Endothelial cell of umbilical vein (primary cell): ENCODE measurements at regions not wholly inside any gene's neighbourhood (a gene's known extent, or its start where the extent isn't known, plus 50 kb on each side); places are given as distances from the start of the nearest gene placed in this dataset.

ENCODE experiments used
- BruUV-seq: library from RNA; stranded (reverse); fragments of 400-500 nt; replicated peaks from 2 replicates; lab custom pipeline; 2021; lab: Mats Ljungman, UMichigan
- CTCF ChIA-PET: fragments of 300-600, 350-600 bp; sonication (Branson Sonifier 250); formaldehyde crosslinking; loops from one replicate; lab custom pipeline; 2021; ENCODE audit warnings: antibody characterized with exemption, inconsistent platforms; lab: Charles Lee
- POLR2A ChIA-PET: fragments of 300-600, 350-600 bp; sonication (Branson Sonifier 250); formaldehyde crosslinking; loops from one replicate; lab custom pipeline; 2021; ENCODE audit warnings: antibody characterized with exemption, inconsistent platforms; lab: Charles Lee
- DNase-seq: peaks from one replicate; pipeline ENCODE4 v3.0.0-alpha.2; 2011; ENCODE audit warnings: low read depth, low spot score
- FAIRE-seq: peaks from 2 replicates; lab custom pipeline; 2011; peaks lifted over from hg19 to GRCh38; lab: Jason Lieb, UNC
- H2AFZ ChIP-seq: 2 replicates; pipeline ENCODE4 v1.6.0; 2012; ENCODE audit warnings: low read depth, low read length, control low read depth, inconsistent platforms
- H3K27ac ChIP-seq: 2 replicates; pipeline ENCODE4 v1.5.1; 2011; ENCODE audit warnings: low read depth, mild to moderate bottlenecking, control low read depth, low read length, moderate library complexity; ENCODE audit not compliant: insufficient read depth
- H3K27me3 ChIP-seq, 2 experiments: 2 replicates each; pipeline versions ENCODE4 v1.6.0 to v1.6.1; 2011; ENCODE audit warnings: low read length in 2 of 2, mixed read lengths in 1 of 2; ENCODE audit not compliant: control insufficient read depth in 2 of 2, insufficient read depth in 2 of 2
- H3K36me3 ChIP-seq, 2 experiments: 2 replicates in 1 of 2; 3 replicates in 1 of 2; pipeline ENCODE4 v1.5.1; 2011; ENCODE audit warnings: low read length in 2 of 2, mild to moderate bottlenecking in 1 of 2, moderate library complexity in 1 of 2; ENCODE audit not compliant: control insufficient read depth in 2 of 2, insufficient read depth in 2 of 2; ENCODE audit errors: extremely low read depth in 1 of 2
- H3K4me1 ChIP-seq: 3 replicates; pipeline ENCODE4 v1.5.1; 2011; ENCODE audit warnings: mild to moderate bottlenecking, low read length; ENCODE audit not compliant: control insufficient read depth, insufficient read depth; ENCODE audit errors: extremely low read depth
- H3K4me2 ChIP-seq: 2 replicates; pipeline ENCODE4 v1.6.1; 2011; ENCODE audit warnings: low read length, control low read depth, mixed read lengths; ENCODE audit not compliant: insufficient read depth
- H3K4me3 ChIP-seq, 3 experiments: fragments of 200-600 bp in 1 of 3; sonication (generic), shearing (Covaris generic) in 1 of 3; replicated peaks in 1 of 3; 2 replicates each; pipeline ENCODE4 v1.5.1; 2011 to 2016; ENCODE audit warnings: control low read depth in 3 of 3, low read length in 3 of 3, mild to moderate bottlenecking in 2 of 3, inconsistent platforms in 1 of 3, low read depth in 1 of 3, moderate library complexity in 1 of 3; ENCODE audit not compliant: insufficient read depth in 1 of 3
- H3K79me2 ChIP-seq: 2 replicates; pipeline ENCODE4 v1.6.0; 2012; ENCODE audit warnings: low read length, inconsistent platforms; ENCODE audit not compliant: control insufficient read depth, insufficient read depth
- H3K9ac ChIP-seq: replicated peaks from 2 replicates; pipeline ENCODE3; 2011; ENCODE audit warnings: low read length, control low read depth; ENCODE audit not compliant: insufficient read depth; ENCODE audit errors: extremely low read depth
- H3K9me1 ChIP-seq: replicated peaks from 3 replicates; pipeline ENCODE4 v1.6.0; 2011; ENCODE audit warnings: mild to moderate bottlenecking, low read length; ENCODE audit not compliant: control insufficient read depth, insufficient read depth; ENCODE audit errors: extremely low read depth
- H3K9me3 ChIP-seq: replicated peaks from 2 replicates; pipeline ENCODE4 v1.5.1; 2012; ENCODE audit warnings: low read length, inconsistent platforms; ENCODE audit not compliant: control insufficient read depth, insufficient read depth
- H4K20me1 ChIP-seq: replicated peaks from 2 replicates; pipeline ENCODE3; 2011; ENCODE audit warnings: mild to moderate bottlenecking, low read length; ENCODE audit not compliant: control insufficient read depth, insufficient read depth; ENCODE audit errors: extremely low read depth
- EZH2 ChIP-seq: IDR thresholded peaks from 2 replicates; pipeline ENCODE4 v1.6.1; 2012; ENCODE audit warnings: borderline replicate concordance, low read depth, mild to moderate bottlenecking, moderate library complexity, low read length, inconsistent platforms; ENCODE audit not compliant: severe bottlenecking
- FOS ChIP-seq: IDR thresholded peaks from 2 replicates; pipeline ENCODE4 v1.6.1; 2011; ENCODE audit warnings: mild to moderate bottlenecking, low read length, moderate library complexity, borderline replicate concordance; ENCODE audit not compliant: insufficient read depth
- GATA2 ChIP-seq: IDR thresholded peaks from 2 replicates; pipeline ENCODE4 v1.7.0; 2011; ENCODE audit warnings: low read depth, mild to moderate bottlenecking, moderate library complexity, mixed read lengths, low read length; ENCODE audit not compliant: insufficient read length, insufficient read depth
- JUN ChIP-seq: IDR thresholded peaks from 2 replicates; pipeline ENCODE4 v1.6.1; 2011; ENCODE audit warnings: borderline replicate concordance, low read depth; ENCODE audit not compliant: insufficient read length, insufficient read depth
- MYC ChIP-seq: IDR thresholded peaks from one replicate; pipeline ENCODE4 v1.6.1; 2011; ENCODE audit warnings: mild to moderate bottlenecking, low read depth, low read length
- POLR2A ChIP-seq: IDR thresholded peaks from 2 replicates; pipeline ENCODE4 v1.6.1; 2012; ENCODE audit warnings: low read depth, mild to moderate bottlenecking, control low read depth, low read length
- POLR2AphosphoS5 ChIP-seq: IDR thresholded peaks from 2 replicates; pipeline ENCODE4 v1.6.1; 2012; ENCODE audit warnings: low read depth, mild to moderate bottlenecking, control low read depth, low read length, moderate library complexity; ENCODE audit not compliant: insufficient read depth
- dilution Hi-C: fragments of 300-500 bp; cut with MboI; formaldehyde crosslinking; loops from one replicate; pipeline ENCODE4 v1.15.0; 2019; ENCODE audit warnings: low sequenced_read_pairs; ENCODE audit not compliant: extremely low pct_ligation_motif_present
- intact Hi-C: fragments of 100-400 bp; cut with micrococcal nuclease; formaldehyde crosslinking; loops from one replicate; pipeline ENCODE4 v1.10.0; 2022
- TF ChIP-seq, protein P1 (sequence below), 2 donors: IDR thresholded peaks; 1 replicate in 1 of 2; 2 replicates in 1 of 2; pipeline ENCODE4 v1.5.1; 2011; ENCODE audit warnings: low read length in 2 of 2, mild to moderate bottlenecking in 2 of 2, moderate library complexity in 2 of 2, control low read depth in 1 of 2, inconsistent platforms in 1 of 2, low read depth in 1 of 2; ENCODE audit not compliant: insufficient read depth in 1 of 2; ENCODE audit errors: extremely low read depth in 1 of 2
- TF ChIP-seq, protein P2 (sequence below): IDR thresholded peaks from 2 replicates; pipeline ENCODE4 v1.6.1; 2011; ENCODE audit not compliant: insufficient read depth, insufficient read length

DNA sequence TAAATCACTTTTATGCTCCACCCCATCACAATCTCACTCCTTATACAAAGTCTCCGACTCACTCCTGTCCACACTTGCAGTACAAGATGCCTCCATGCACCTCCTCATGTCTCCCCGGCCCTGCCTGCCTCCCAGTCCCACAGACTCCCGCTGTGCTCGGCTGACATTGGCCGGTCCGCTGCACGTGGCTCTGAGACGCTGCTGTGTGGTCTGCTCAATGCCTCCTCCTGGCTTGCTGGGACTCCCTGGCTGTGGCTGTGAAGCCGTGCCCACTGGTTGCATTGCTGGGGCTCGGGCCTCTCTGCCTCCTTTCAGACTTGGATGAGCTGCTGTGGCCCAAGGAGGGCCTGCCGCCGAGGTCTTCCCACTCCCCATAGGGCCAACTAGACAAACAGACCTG lies 224.0 kb upstream of the B3GAT1 start:
- no peaks in the 10 kb centered on the region for H3K36me3 ChIP-seq
- no peaks in the 10 kb centered on the region for H3K27me3 ChIP-seq
- H3K9ac ChIP-seq = no peak overlapping the region
- H3K9me1 ChIP-seq = no peaks in the 10 kb centered on the region
- ChIA-PET POLR2A (no interaction called here), CTCF (no interaction called here)
- H3K9me3 ChIP-seq = no peaks in the 10 kb centered on the region
- no peaks in the 10 kb centered on the region for H3K79me2 ChIP-seq
- TF ChIP-seq FOS (no peak), POLR2AphosphoS5 (no peak), JUN (no peak), GATA2 (no peak), EZH2 (no peak), MYC (no peak), POLR2A (no peak)
- TF ChIP-seq, protein P1, sequence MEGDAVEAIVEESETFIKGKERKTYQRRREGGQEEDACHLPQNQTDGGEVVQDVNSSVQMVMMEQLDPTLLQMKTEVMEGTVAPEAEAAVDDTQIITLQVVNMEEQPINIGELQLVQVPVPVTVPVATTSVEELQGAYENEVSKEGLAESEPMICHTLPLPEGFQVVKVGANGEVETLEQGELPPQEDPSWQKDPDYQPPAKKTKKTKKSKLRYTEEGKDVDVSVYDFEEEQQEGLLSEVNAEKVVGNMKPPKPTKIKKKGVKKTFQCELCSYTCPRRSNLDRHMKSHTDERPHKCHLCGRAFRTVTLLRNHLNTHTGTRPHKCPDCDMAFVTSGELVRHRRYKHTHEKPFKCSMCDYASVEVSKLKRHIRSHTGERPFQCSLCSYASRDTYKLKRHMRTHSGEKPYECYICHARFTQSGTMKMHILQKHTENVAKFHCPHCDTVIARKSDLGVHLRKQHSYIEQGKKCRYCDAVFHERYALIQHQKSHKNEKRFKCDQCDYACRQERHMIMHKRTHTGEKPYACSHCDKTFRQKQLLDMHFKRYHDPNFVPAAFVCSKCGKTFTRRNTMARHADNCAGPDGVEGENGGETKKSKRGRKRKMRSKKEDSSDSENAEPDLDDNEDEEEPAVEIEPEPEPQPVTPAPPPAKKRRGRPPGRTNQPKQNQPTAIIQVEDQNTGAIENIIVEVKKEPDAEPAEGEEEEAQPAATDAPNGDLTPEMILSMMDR (IDR thresholded peaks at IDR 0.05; ENCODE audit: extremely low read depth in 1 of 2, insufficient read depth in 1 of 2, low read depth in 1 of 2, low read length in 2 of 2) = no peak
- TF ChIP-seq, protein P2, sequence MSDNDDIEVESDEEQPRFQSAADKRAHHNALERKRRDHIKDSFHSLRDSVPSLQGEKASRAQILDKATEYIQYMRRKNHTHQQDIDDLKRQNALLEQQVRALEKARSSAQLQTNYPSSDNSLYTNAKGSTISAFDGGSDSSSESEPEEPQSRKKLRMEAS = no peak
- no peak overlapping the region for H3K4me2 ChIP-seq
- BruUV-seq = no TSS peak
- no peak overlapping the region for H3K4me3 ChIP-seq
- no peak overlapping the region for H2AFZ ChIP-seq
- H4K20me1 ChIP-seq = no peaks in the 10 kb centered on the region
- intact Hi-C loops = no loop called here
- DNase-seq (no peak), FAIRE-seq (no peak)
- H3K4me1 ChIP-seq = no peaks in the 10 kb centered on the region
- H3K27ac ChIP-seq = no peak overlapping the region
- dilution Hi-C loops = no loop called here
